ENCODE measurements at regions not wholly inside any gene's neighbourhood (a gene's known extent, or its start where the extent isn't known, plus 50 kb on each side); places are given as distances from the start of the nearest gene placed in this dataset.

- TF ChIP-seq CTCF (IDR thresholded peaks at IDR 0.05): no peak
- TF ChIP-seq POLR2A (IDR thresholded peaks at IDR 0.05): no peak
- TF ChIP-seq POLR2AphosphoS5 (IDR thresholded peaks at IDR 0.05): no peak
- no peak for TF ChIP-seq EP300 (IDR thresholded peaks at IDR 0.05)
Measured at GRCh38 chr14:46482200-46482599, 169.4 kb downstream of the RPL10L start.
